ENCODE measurements at regions not wholly inside any gene's neighbourhood (a gene's known extent, or its start where the extent isn't known, plus 50 kb on each side); places are given as distances from the start of the nearest gene placed in this dataset.

DNA sequence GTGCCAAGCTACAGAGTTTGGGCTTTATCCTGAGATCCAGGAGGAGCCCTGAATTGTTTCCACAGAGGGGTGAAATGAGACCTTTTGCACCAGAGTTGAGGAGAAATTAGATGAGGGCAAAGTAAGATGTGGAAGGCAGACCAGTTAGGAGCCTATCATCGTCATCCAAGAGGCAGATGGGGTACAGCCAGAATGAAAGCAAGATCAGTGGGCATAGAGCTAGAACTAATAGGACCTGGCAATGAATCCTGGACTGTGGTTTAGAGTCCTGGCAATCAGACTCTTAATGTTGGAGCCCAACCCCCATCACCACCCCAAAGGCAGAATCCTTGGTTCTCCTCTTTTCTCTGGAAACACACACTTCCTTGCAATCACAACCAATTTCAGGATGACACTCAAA, 166.6 kb upstream of the HMGA2 start:
- TF ChIP-seq, protein P1, sequence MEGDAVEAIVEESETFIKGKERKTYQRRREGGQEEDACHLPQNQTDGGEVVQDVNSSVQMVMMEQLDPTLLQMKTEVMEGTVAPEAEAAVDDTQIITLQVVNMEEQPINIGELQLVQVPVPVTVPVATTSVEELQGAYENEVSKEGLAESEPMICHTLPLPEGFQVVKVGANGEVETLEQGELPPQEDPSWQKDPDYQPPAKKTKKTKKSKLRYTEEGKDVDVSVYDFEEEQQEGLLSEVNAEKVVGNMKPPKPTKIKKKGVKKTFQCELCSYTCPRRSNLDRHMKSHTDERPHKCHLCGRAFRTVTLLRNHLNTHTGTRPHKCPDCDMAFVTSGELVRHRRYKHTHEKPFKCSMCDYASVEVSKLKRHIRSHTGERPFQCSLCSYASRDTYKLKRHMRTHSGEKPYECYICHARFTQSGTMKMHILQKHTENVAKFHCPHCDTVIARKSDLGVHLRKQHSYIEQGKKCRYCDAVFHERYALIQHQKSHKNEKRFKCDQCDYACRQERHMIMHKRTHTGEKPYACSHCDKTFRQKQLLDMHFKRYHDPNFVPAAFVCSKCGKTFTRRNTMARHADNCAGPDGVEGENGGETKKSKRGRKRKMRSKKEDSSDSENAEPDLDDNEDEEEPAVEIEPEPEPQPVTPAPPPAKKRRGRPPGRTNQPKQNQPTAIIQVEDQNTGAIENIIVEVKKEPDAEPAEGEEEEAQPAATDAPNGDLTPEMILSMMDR (IDR thresholded peaks at IDR 0.05), result no peak
- TF ChIP-seq POLR2A (IDR thresholded peaks at IDR 0.05) (no peak), POLR2AphosphoS5 (IDR thresholded peaks at IDR 0.05) (no peak)
